OCI-LY7 (cell line): ENCODE measurements at regions not wholly inside any gene's neighbourhood (a gene's known extent, or its start where the extent isn't known, plus 50 kb on each side); places are given as distances from the start of the nearest gene placed in this dataset.

Experiments
- BruUV-seq: library from RNA; stranded (reverse); fragments of 400-500 nt; replicated peaks from 2 replicates; lab custom pipeline; 2021; lab: Mats Ljungman, UMichigan
- CTCF ChIA-PET: fragments of 300-600 bp; sonication (Branson Sonifier 250); formaldehyde crosslinking; loops from one replicate; lab custom pipeline; 2022; ENCODE audit warnings: antibody characterized with exemption; ENCODE audit not compliant: unreplicated experiment; lab: Charles Lee
- POLR2A ChIA-PET: fragments of 300-600 bp; sonication (Branson Sonifier 250); formaldehyde crosslinking; loops from one replicate; lab custom pipeline; 2022; ENCODE audit warnings: antibody characterized with exemption; lab: Charles Lee
- DNase-seq: peaks from one replicate; pipeline ENCODE4 v3.0.0-alpha.2; 2015; ENCODE audit warnings: low spot score
- H2AFZ ChIP-seq: fragments of 200-600 bp; sonication (generic), shearing (Covaris generic); 2 replicates; pipeline ENCODE4 v1.6.1; 2014; ENCODE audit warnings: mild to moderate bottlenecking, antibody characterized with exemption, low read length, moderate library complexity
- H3K27ac ChIP-seq: fragments of 200-600 bp; sonication (generic); 2 replicates; pipeline ENCODE4 v1.5.1; 2014; ENCODE audit warnings: mixed run types, low read depth, mild to moderate bottlenecking, moderate library complexity, low read length, inconsistent platforms; ENCODE audit not compliant: poor library complexity, severe bottlenecking
- H3K36me3 ChIP-seq: fragments of 200-600 bp; sonication (generic); 2 replicates; pipeline ENCODE4 v1.6.1; 2014; ENCODE audit warnings: mild to moderate bottlenecking, antibody characterized with exemption, low read length, moderate library complexity, mixed read lengths; ENCODE audit not compliant: insufficient read depth
- H3K4me1 ChIP-seq: fragments of 200-600 bp; sonication (generic); 2 replicates; pipeline ENCODE4 v1.5.1; 2014; ENCODE audit warnings: mild to moderate bottlenecking, low read length; ENCODE audit not compliant: insufficient read depth, poor library complexity, severe bottlenecking
- H3K4me2 ChIP-seq: fragments of 200-600 bp; sonication (generic); 2 replicates; pipeline ENCODE4 v1.6.1; 2014; ENCODE audit warnings: mild to moderate bottlenecking, low read length
- H3K4me3 ChIP-seq: fragments of 200-600 bp; sonication (generic); 2 replicates; pipeline ENCODE4 v1.5.1; 2014; ENCODE audit warnings: mild to moderate bottlenecking, low read depth, low read length; ENCODE audit not compliant: poor library complexity, severe bottlenecking
- H3K79me2 ChIP-seq: fragments of 200-600 bp; sonication (generic); 2 replicates; pipeline ENCODE4 v1.6.1; 2016; ENCODE audit warnings: low read depth, mild to moderate bottlenecking, low read length, moderate library complexity, mixed read lengths; ENCODE audit not compliant: insufficient read depth
- H3K9me2 ChIP-seq: fragments of 200-600 bp; sonication (generic); 2 replicates; pipeline ENCODE4 v1.6.1; 2016; ENCODE audit warnings: mild to moderate bottlenecking, low read length, mixed read lengths; ENCODE audit not compliant: insufficient read depth
- H3K9me3 ChIP-seq: fragments of 200-600 bp; sonication (generic); 2 replicates; pipeline ENCODE4 v1.6.1; 2014; ENCODE audit warnings: mild to moderate bottlenecking, mixed run types, low read length, mixed read lengths
- H4K20me1 ChIP-seq: fragments of 200-600 bp; sonication (generic); 2 replicates; pipeline ENCODE4 v1.6.1; 2014; ENCODE audit warnings: mild to moderate bottlenecking, antibody characterized with exemption, low read length, moderate library complexity, mixed read lengths; ENCODE audit not compliant: insufficient read depth
- CTCF ChIP-seq: fragments of 200-600 bp; sonication (generic); conservative IDR thresholded peaks from 2 replicates; pipeline ENCODE4 v1.5.1; 2014; ENCODE audit warnings: mild to moderate bottlenecking, antibody characterized with exemption, low read length, moderate library complexity, mixed read lengths
- EZH2phosphoT487 ChIP-seq: fragments of 200-600 bp; sonication (generic); IDR thresholded peaks from 2 replicates; pipeline ENCODE4 v1.6.1; 2018; ENCODE audit warnings: low read depth, borderline replicate concordance, mild to moderate bottlenecking, mixed run types, antibody characterized with exemption, low read length, moderate library complexity, mixed read lengths
- intact Hi-C: fragments of 100-400 bp; cut with micrococcal nuclease; formaldehyde crosslinking; loops from one replicate; pipeline ENCODE4 v1.10.0; 2022; ENCODE audit not compliant: unreplicated experiment

- CTCF ChIA-PET: no interaction called here
Observed at GRCh38 chr21:39037807-39038405, 145.3 kb downstream of the PSMG1 start.

DNA sequence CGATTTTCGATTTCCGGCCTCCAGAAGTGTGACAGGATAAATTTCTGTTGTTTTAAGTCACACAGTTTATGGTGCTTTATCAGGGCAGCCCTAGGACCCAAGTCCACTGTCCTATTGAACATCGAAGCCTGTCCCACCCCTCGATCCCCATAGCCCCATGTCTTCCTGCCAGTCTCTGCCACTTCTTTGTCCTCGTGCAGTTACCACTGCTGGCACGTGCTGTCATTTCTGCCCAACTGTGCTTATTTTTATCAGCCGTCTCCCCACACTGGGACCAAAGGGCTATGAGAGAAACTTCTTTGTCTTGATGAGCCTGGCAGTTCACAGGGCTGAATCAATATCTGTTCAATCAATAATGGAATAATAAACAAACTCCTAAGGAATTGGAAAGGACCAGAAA, 146.7 kb downstream of the PSMG1 start:
- H3K4me3 ChIP-seq: no peak overlapping the region
- POLR2A ChIA-PET: no interaction called here
- no peaks in the 10 kb centered on the region for H3K9me3 ChIP-seq
- TF ChIP-seq CTCF (no peak), EZH2phosphoT487 (no peak)
- H4K20me1 ChIP-seq: no peaks in the 10 kb centered on the region
- intact Hi-C loops: no loop called here
- no peak overlapping the region for H3K4me2 ChIP-seq
- H2AFZ ChIP-seq: no peak overlapping the region
- BruUV-seq: no TSS peak
- H3K4me1 ChIP-seq: no peaks in the 10 kb centered on the region
- H3K27ac ChIP-seq: no peak overlapping the region
- H3K36me3 ChIP-seq: no peaks in the 10 kb centered on the region
- DNase-seq: no peak
- no peaks in the 10 kb centered on the region for H3K9me2 ChIP-seq
- CTCF ChIA-PET: no interaction called here
- H3K79me2 ChIP-seq: no peaks in the 10 kb centered on the region

More at GRCh38 chr21:39037807-39038405, 145.3 kb downstream of the PSMG1 start:
- no peak overlapping the region for H3K4me2 ChIP-seq
- H3K9me2 ChIP-seq: no peaks in the 10 kb centered on the region
- intact Hi-C loops: no loop called here
- no peak overlapping the region for H3K27ac ChIP-seq
- no peaks in the 10 kb centered on the region for H3K4me1 ChIP-seq
- H3K79me2 ChIP-seq: no peaks in the 10 kb centered on the region
- H3K4me3 ChIP-seq: no peak overlapping the region
- H2AFZ ChIP-seq: no peak overlapping the region
- H4K20me1 ChIP-seq: no peaks in the 10 kb centered on the region
- no peaks in the 10 kb centered on the region for H3K9me3 ChIP-seq
- no peaks in the 10 kb centered on the region for H3K36me3 ChIP-seq
- DNase-seq: no peak
- BruUV-seq: no TSS peak
- POLR2A ChIA-PET: interaction anchor here (0.7 kb wide), 1 partner anchor 126 kb away, joined by 3 read pairs; no protein-coding TSS in a partner anchor
- TF ChIP-seq EZH2phosphoT487 (no peak), CTCF (peak; percentile 50)

DNA sequence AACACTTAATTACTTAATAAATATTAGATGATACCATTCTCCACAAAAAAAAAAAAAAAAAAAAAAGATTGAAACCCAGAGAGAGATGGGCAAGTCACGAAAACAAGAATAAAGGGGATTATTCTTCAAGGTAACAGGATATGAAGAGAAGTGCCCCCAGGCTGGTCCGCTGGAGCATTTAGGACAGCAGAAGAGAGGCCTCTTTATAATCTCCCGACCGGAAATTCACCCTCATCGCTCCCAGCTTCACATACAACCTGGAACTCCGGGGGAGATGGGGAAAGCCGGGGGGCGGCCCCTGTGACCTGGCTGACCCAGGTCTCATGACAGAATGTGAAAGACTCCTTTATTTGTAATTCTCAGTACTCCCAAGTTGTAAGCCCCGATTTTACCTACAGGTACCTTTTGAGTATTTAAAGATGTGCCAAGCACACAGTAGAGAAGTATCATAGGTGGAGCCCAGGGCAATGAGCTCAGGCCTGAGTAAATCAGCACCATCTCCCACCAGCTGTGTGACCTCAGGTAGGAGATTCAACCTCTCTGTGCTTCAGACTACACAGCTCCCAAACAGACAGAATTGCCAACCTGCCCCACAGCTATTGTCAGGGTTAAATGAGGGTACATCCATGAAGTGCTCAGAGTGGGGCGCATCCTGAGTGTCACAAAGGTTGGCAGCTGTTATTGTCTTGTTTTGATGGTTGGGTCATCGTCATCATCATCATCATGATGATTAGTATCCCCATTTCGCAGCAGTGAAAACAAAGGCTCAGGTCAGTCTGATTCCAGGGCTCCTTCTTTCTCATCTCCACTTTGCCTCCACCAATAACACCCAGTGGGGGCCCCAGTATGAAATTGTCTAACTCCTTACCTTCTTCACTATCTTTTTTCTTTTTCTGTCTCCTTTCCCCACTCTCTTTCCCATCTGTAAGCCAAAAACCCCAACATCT, 148.4 kb downstream of the PSMG1 start:
- no peaks in the 10 kb centered on the region for H4K20me1 ChIP-seq
- BruUV-seq: no TSS peak
- POLR2A ChIA-PET: no interaction called here
- no peaks in the 10 kb centered on the region for H3K79me2 ChIP-seq
- no peaks in the 10 kb centered on the region for H3K9me2 ChIP-seq
- H3K4me1 ChIP-seq: no peaks in the 10 kb centered on the region
- no peak overlapping the region for H3K4me2 ChIP-seq
- no peak overlapping the region for H3K27ac ChIP-seq
- no peak for DNase-seq
- intact Hi-C loops: no loop called here
- no peak for TF ChIP-seq EZH2phosphoT487
- TF ChIP-seq CTCF: no peak
- no peaks in the 10 kb centered on the region for H3K36me3 ChIP-seq
- H3K9me3 ChIP-seq: no peaks in the 10 kb centered on the region
- CTCF ChIA-PET: no interaction called here
- H3K4me3 ChIP-seq: no peak overlapping the region
- H2AFZ ChIP-seq: no peak overlapping the region
